CD4-positive, CD25-positive, alpha-beta regulatory T cell (primary cell): ENCODE measurements at regions not wholly inside any gene's neighbourhood (a gene's known extent, or its start where the extent isn't known, plus 50 kb on each side); places are given as distances from the start of the nearest gene placed in this dataset.

Experiments
- ATAC-seq, 2 donors: fragments of 150-1000 bp; cut with Tn5 transposase; one replicate each; pipeline ENCODE4 v1.10.0; 2021; ENCODE audit warnings: low read depth in 2 of 2, moderate number of reproducible peaks in 2 of 2, moderate library complexity in 1 of 2
- DNase-seq, 3 donors: peaks; one replicate each; pipeline versions ENCODE4 v3.0.0 to v3.0.0-alpha.2; 2012 to 2022; ENCODE audit warnings: mixed read lengths in 1 of 3
- H3K27ac ChIP-seq: one replicate; pipeline ENCODE4 v1.7.0; 2013; ENCODE audit warnings: mild to moderate bottlenecking, low read length; ENCODE audit not compliant: insufficient read depth, poor library complexity, severe bottlenecking
- H3K27me3 ChIP-seq: one replicate; pipeline ENCODE4 v1.7.0; 2013; ENCODE audit warnings: low read length; ENCODE audit not compliant: control insufficient read depth, insufficient read depth
- H3K36me3 ChIP-seq: one replicate; pipeline ENCODE4 v1.7.0; 2013; ENCODE audit warnings: mild to moderate bottlenecking, low read length, moderate library complexity; ENCODE audit not compliant: control insufficient read depth, insufficient read depth
- H3K4me1 ChIP-seq: 2 replicates; pipeline ENCODE4 v1.7.0; 2013; ENCODE audit warnings: mild to moderate bottlenecking, low read length; ENCODE audit not compliant: insufficient read depth, control insufficient read depth, poor library complexity, severe bottlenecking
- H3K4me3 ChIP-seq: one replicate; pipeline ENCODE4 v1.7.0; 2013; ENCODE audit warnings: low read depth, mild to moderate bottlenecking, low read length, moderate library complexity
- H3K9me3 ChIP-seq, 2 experiments: 1 replicate in 1 of 2; 2 replicates in 1 of 2; pipeline ENCODE4 v1.7.0; 2013; ENCODE audit warnings: low read length in 2 of 2, mild to moderate bottlenecking in 1 of 2, moderate library complexity in 1 of 2; ENCODE audit not compliant: control insufficient read depth in 2 of 2
- H3K27ac Mint-ChIP-seq, 3 donors: one replicate each; pipeline ENCODE4 v1.8.0; 2020 to 2022; ENCODE audit warnings: mild to moderate bottlenecking in 3 of 3, mixed read lengths in 3 of 3, moderate library complexity in 2 of 3
- H3K27me3 Mint-ChIP-seq: one replicate; pipeline ENCODE4 v1.8.0; 2022; ENCODE audit warnings: mild to moderate bottlenecking, mixed read lengths
- H3K36me3 Mint-ChIP-seq: one replicate; pipeline ENCODE4 v1.8.0; 2020; ENCODE audit warnings: mixed read lengths
- H3K4me1 Mint-ChIP-seq, 4 donors: one replicate each; pipeline ENCODE4 v1.8.0; 2020 to 2022; ENCODE audit warnings: mixed read lengths in 4 of 4, mild to moderate bottlenecking in 1 of 4
- H3K4me3 Mint-ChIP-seq, 4 donors: one replicate each; pipeline ENCODE4 v1.8.0; 2020 to 2022; ENCODE audit warnings: mild to moderate bottlenecking in 4 of 4, mixed read lengths in 4 of 4, moderate library complexity in 3 of 4
- H3K9me3 Mint-ChIP-seq, 7 donors: one replicate each; pipeline ENCODE4 v1.8.0; 2020 to 2022; ENCODE audit warnings: mixed read lengths in 7 of 7, mild to moderate bottlenecking in 3 of 7, moderate library complexity in 2 of 7

DNA sequence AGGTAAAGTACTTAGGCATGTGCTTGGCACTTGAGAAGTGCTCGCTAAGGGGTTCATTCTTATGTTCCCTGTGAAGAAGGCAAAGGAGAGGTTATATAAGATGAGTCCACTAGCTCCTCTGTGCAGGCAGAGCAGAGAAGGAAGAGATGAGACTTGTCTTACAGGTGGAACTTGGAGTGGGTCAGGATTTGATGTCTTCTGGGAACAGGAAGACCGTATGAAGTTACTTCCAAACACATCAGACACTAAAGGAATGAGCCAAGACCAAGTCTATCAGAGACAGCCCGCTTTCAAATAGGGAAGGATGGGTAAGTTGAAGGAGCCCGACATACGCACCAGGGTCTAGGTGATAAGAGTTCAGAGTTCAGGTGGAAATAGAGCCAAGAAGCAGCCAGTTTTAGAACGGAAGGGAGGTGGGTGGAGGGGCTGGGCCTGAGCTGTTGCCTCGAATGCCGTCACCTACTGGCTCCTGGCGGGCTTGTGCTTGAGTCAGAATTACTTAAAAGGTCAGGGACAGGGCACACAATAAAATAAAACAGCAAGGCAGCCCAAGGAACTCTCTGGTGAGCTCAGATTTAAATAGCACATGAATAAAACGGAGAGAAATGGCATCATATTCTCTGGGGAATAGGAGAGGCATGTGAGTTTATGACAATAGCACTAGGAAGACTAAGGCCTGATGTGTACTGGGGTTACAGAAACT, 56.1 kb upstream of the GRB10 start:
- Mint-ChIP-seq H3K4me1 (no peaks in the 10 kb centered on the region), H3K9me3 (peaks cover 0 to 8% (median 0%) of the 10 kb centered on the region in 7 donors), H3K4me3 (no peak overlapping the region), H3K27ac (no peak overlapping the region), H3K36me3 (no peaks in the 10 kb centered on the region), H3K27me3 (peaks cover 9% of the 10 kb centered on the region)
- no peak for ATAC-seq
- H3K27me3 ChIP-seq = no peaks in the 10 kb centered on the region
- H3K4me1 ChIP-seq = no peaks in the 10 kb centered on the region
- H3K4me3 ChIP-seq = no peak overlapping the region
- H3K36me3 ChIP-seq = no peaks in the 10 kb centered on the region
- DNase-seq = no peak
- H3K9me3 ChIP-seq = no peaks in the 10 kb centered on the region
- no peak overlapping the region for H3K27ac ChIP-seq

DNA sequence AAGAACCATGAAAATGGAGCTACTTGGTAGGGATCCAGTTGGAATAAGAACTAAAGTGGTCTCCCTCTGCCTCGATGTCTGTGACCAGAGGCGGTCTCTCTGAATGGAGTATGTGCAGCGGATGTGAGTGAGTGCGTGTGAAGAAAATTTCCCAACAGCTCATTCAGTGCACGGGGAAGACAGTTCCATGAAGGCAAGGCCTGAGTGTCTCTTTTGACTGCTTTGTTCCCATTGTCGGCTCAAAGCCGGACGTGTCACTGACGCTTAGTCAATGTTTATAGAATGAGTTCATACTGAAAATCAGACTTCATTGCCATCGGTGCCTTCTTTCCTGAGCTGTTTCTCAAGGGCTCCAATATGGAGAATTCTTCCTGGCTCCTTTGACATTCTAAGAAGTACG, 55.3 kb upstream of the GRB10 start:
- Histone ChIP-seq H3K36me3 (no peaks in the 10 kb centered on the region), H3K27ac (no peak overlapping the region), H3K27me3 (no peaks in the 10 kb centered on the region), H3K4me1 (no peaks in the 10 kb centered on the region), H3K9me3 (no peaks in the 10 kb centered on the region), H3K4me3 (no peak overlapping the region)
- Mint-ChIP-seq H3K4me3 (no peak overlapping the region), H3K36me3 (no peaks in the 10 kb centered on the region), H3K27ac (no peak overlapping the region), H3K4me1 (no peaks in the 10 kb centered on the region), H3K27me3 (peaks cover 15% of the 10 kb centered on the region), H3K9me3 (peaks cover 0 to 6% (median 2%) of the 10 kb centered on the region in 7 donors)
- ATAC-seq (no peak), DNase-seq (no peak)

DNA sequence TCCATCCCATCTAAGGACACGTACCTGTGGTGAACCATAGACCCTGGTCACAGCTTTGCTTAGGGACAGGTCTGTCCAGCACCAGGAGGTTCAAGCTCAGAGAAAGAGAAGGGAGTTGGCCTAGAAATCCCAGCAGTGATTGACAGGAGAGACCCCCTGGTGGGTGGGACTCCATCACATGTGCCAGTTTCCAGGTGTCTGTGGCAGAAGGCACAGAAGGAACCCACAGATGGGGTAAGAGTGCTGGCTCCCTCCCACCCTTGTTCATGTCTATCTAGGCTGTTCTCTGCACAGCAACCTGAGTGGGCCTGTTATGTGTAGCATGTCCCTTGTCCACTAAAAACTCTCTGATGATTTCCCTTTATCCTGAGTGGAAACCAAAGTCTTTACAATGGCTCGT, 54.0 kb upstream of the GRB10 start:
- DNase-seq (no peak), ATAC-seq (no peak)
- Histone ChIP-seq H3K9me3 (no peaks in the 10 kb centered on the region), H3K4me3 (no peak overlapping the region), H3K27ac (no peak overlapping the region), H3K36me3 (no peaks in the 10 kb centered on the region), H3K4me1 (no peaks in the 10 kb centered on the region), H3K27me3 (no peaks in the 10 kb centered on the region)
- Mint-ChIP-seq H3K27me3 (peaks cover 15% of the 10 kb centered on the region), H3K4me1 (no peaks in the 10 kb centered on the region), H3K4me3 (no peak overlapping the region), H3K27ac (no peak overlapping the region), H3K9me3 (peaks cover 0 to 6% (median 0%) of the 10 kb centered on the region in 7 donors), H3K36me3 (no peaks in the 10 kb centered on the region)

DNA sequence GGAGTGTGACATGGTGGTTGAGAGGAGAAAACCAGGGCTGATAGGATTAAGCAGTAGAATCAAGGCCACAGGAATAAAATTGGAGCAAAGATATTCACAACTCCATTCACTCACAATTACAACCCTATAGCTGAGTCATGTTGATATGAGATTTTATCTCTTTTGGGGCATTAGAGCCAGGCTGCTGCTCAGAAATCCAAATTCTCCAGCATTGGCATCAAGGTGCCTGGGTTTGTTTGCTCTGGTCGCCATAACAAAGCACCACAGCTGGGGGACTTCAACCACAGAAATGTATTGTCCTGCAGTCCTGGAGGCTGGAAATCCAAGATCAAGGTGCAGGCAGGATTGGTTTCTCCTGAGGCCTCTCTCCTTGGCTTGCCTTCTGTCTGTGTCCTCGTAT, 52.5 kb upstream of the GRB10 start:
- H3K9me3 Mint-ChIP-seq = peaks cover 0 to 7% (median 0%) of the 10 kb centered on the region in 7 donors
- Histone ChIP-seq H3K9me3 (no peaks in the 10 kb centered on the region), H3K27me3 (no peaks in the 10 kb centered on the region), H3K36me3 (no peaks in the 10 kb centered on the region), H3K4me1 (no peaks in the 10 kb centered on the region), H3K27ac (no peak overlapping the region), H3K4me3 (no peak overlapping the region)
- H3K27ac Mint-ChIP-seq = no peak overlapping the region
- H3K4me3 Mint-ChIP-seq = no peak overlapping the region
- ATAC-seq (no peak), DNase-seq (no peak)
- H3K36me3 Mint-ChIP-seq = no peaks in the 10 kb centered on the region
- H3K4me1 Mint-ChIP-seq = no peaks in the 10 kb centered on the region
- peaks cover 14% of the 10 kb centered on the region for H3K27me3 Mint-ChIP-seq

DNA sequence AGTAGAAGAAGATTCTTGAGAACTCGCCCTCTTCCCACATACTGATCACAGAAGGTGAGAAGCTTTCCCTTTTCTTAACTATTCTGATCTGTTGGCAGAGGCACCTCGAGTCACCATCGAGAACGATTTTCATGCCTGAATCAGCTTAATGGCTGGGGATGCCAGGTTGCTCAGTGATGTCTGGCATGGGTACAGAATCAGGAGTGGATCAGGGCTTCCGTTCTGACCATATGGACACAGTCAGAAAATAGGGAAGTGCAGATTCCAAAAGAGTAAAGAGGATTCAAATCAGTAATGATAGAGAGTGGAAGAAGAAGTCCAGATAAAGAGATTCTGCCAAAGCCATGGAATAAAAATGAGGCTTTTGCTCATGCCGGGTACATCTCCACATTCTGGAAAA, 52.0 kb upstream of the GRB10 start:
- no peaks in the 10 kb centered on the region for H3K4me1 Mint-ChIP-seq
- H3K27me3 Mint-ChIP-seq = peaks cover 14% of the 10 kb centered on the region
- H3K4me1 ChIP-seq = no peaks in the 10 kb centered on the region
- H3K9me3 ChIP-seq = no peaks in the 10 kb centered on the region
- no peaks in the 10 kb centered on the region for H3K36me3 Mint-ChIP-seq
- H3K4me3 Mint-ChIP-seq = no peak overlapping the region
- H3K36me3 ChIP-seq = no peaks in the 10 kb centered on the region
- H3K9me3 Mint-ChIP-seq = peaks cover 0 to 7% (median 0%) of the 10 kb centered on the region in 7 donors
- no peaks in the 10 kb centered on the region for H3K27me3 ChIP-seq
- no peak overlapping the region for H3K27ac Mint-ChIP-seq
- no peak overlapping the region for H3K27ac ChIP-seq
- DNase-seq (no peak), ATAC-seq (no peak)
- no peak overlapping the region for H3K4me3 ChIP-seq

DNA sequence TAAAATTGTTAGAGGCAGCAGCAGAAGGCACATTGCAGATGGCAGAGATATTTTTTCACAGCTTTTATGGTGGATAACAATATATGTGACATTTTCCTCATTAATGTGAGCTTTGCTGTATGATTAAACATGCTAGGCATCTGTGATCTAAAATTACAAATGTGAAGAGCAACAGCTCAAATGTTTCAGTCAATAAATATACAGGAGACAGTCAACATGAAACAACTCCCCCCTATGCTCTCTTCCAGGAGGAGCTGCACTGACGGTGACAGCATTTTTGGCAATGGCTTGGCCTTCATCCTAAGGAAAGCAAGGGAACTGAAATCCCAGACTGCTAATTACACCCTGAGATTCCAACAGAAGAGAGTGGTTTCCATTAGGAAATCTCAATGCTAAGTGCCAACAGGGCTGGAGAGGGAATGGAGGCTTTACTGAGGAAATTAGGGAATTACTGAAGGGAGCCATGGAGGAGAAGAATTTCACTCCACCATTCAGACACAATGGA, 51.4 kb upstream of the GRB10 start:
- Histone ChIP-seq H3K27ac (no peak overlapping the region), H3K27me3 (no peaks in the 10 kb centered on the region), H3K36me3 (no peaks in the 10 kb centered on the region), H3K4me3 (no peak overlapping the region), H3K9me3 (no peaks in the 10 kb centered on the region), H3K4me1 (no peaks in the 10 kb centered on the region)
- peaks cover 0 to 7% (median 0%) of the 10 kb centered on the region in 7 donors for H3K9me3 Mint-ChIP-seq
- no peak overlapping the region for H3K4me3 Mint-ChIP-seq
- H3K27ac Mint-ChIP-seq = no peak overlapping the region
- H3K4me1 Mint-ChIP-seq = no peaks in the 10 kb centered on the region
- DNase-seq (no peak), ATAC-seq (no peak)
- no peaks in the 10 kb centered on the region for H3K36me3 Mint-ChIP-seq
- H3K27me3 Mint-ChIP-seq = peaks cover 14% of the 10 kb centered on the region

DNA sequence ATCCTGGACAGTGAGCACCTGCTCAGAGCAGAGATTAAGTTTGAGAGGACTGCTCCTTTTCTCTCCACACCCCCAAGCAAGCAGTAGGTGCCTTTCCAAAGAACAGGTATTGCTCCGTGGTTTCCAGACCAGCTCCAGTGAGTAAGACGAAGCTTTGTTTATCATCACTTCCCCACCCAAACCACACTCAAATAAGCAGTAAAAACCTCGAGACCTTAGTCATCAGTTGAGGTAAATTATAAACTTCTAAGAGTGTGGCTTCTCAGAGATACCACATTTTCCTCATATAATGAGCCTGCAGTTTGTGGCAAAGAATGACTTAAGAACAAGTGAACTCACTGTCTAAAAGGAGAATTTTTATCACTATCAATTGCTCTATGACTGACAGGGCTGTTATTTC, 50.0 kb upstream of the GRB10 start:
- DNase-seq = peak in 1 of 3 donors; percentile 7
- ATAC-seq = no peak

More for the DNA sequence above, 50.0 kb upstream of the GRB10 start:
- H3K4me1 ChIP-seq = no peaks in the 10 kb centered on the region
- Mint-ChIP-seq H3K9me3 (peaks cover 0 to 5% (median 0%) of the 10 kb centered on the region in 7 donors), H3K4me3 (no peak overlapping the region), H3K27me3 (peaks cover 11% of the 10 kb centered on the region), H3K36me3 (no peaks in the 10 kb centered on the region), H3K27ac (no peak overlapping the region), H3K4me1 (no peaks in the 10 kb centered on the region)
- no peaks in the 10 kb centered on the region for H3K9me3 ChIP-seq
- no peaks in the 10 kb centered on the region for H3K27me3 ChIP-seq
- no peak overlapping the region for H3K4me3 ChIP-seq
- no peak overlapping the region for H3K27ac ChIP-seq
- no peaks in the 10 kb centered on the region for H3K36me3 ChIP-seq
